GM11168 (cell line): ENCODE measurements at regions not wholly inside any gene's neighbourhood (a gene's known extent, or its start where the extent isn't known, plus 50 kb on each side); places are given as distances from the start of the nearest gene placed in this dataset.

Source experiments
- in situ Hi-C: fragments of 300-500 bp; cut with MboI; formaldehyde crosslinking; loops from one replicate; pipeline ENCODE4 v1.12.0; 2022; ENCODE audit warnings: low sequenced_read_pairs; ENCODE audit not compliant: unreplicated experiment

GRCh38 chr5:34600118-34600493 lies 56.0 kb upstream of the RAI14 start:
- in situ Hi-C loops, result no loop called here

GRCh38 chr5:34603378-34603777 lies 52.8 kb upstream of the RAI14 start:
- in situ Hi-C loops, result no loop called here

- in situ Hi-C loops, result no loop called here
These were observed 51.9 kb upstream of the RAI14 start for GRCh38 chr5:34604119-34604675.

- in situ Hi-C loops, result no loop called here
These were observed 50.0 kb upstream of the RAI14 start for GRCh38 chr5:34606101-34606500.
